Kidney (tissue), 13 donors: ENCODE measurements at regions not wholly inside any gene's neighbourhood (a gene's known extent, or its start where the extent isn't known, plus 50 kb on each side); places are given as distances from the start of the nearest gene placed in this dataset.

Experiments used
- DNase-seq, 5 donors: peaks; one replicate each; pipeline ENCODE4 v3.0.0-alpha.2; 2013 to 2020
- FAIRE-seq: peaks from 2 replicates; lab custom pipeline; 2012; peaks lifted over from hg19 to GRCh38; lab: Jason Lieb, UNC
- H3K27ac ChIP-seq, 2 donors: one replicate each; pipeline ENCODE4 v1.7.0; 2013; ENCODE audit warnings: low read depth in 2 of 2, low read length in 2 of 2, inconsistent platforms in 1 of 2
- H3K27me3 ChIP-seq: one replicate; pipeline ENCODE4 v1.7.1; 2013; ENCODE audit warnings: low read length, inconsistent platforms; ENCODE audit not compliant: control insufficient read depth, insufficient read depth
- H3K36me3 ChIP-seq, 3 donors: one replicate each; pipeline versions ENCODE4 v1.7.0 to v1.7.1; 2013; ENCODE audit warnings: low read length in 3 of 3, control low read depth in 1 of 3, inconsistent platforms in 1 of 3; ENCODE audit not compliant: insufficient read depth in 3 of 3, control insufficient read depth in 2 of 3
- H3K4me1 ChIP-seq, 3 donors: one replicate each; pipeline versions ENCODE4 v1.7.0 to v1.7.1; 2013; ENCODE audit warnings: low read length in 3 of 3, inconsistent platforms in 1 of 3, low read depth in 1 of 3; ENCODE audit not compliant: control insufficient read depth in 2 of 3, insufficient read depth in 2 of 3
- H3K4me3 ChIP-seq, 3 donors: one replicate each; pipeline versions ENCODE4 v1.7.0 to v1.8.1; 2013; ENCODE audit warnings: low read length in 3 of 3, control low read depth in 1 of 3, inconsistent platforms in 1 of 3
- H3K9ac ChIP-seq, 3 donors: one replicate each; pipeline versions ENCODE4 v1.7.0 to v1.7.1; 2013; ENCODE audit warnings: low read length in 3 of 3, control low read depth in 1 of 3, inconsistent platforms in 1 of 3
- H3K9me3 ChIP-seq, 3 donors: one replicate each; pipeline versions ENCODE4 v1.7.0 to v1.7.1; 2013; ENCODE audit warnings: low read length in 3 of 3, control low read depth in 1 of 3, inconsistent platforms in 1 of 3; ENCODE audit not compliant: control insufficient read depth in 2 of 3, insufficient read depth in 1 of 3
- CTCF ChIP-seq: IDR thresholded peaks from 3 replicates; pipeline ENCODE4 v1.5.1; 2012; ENCODE audit warnings: mild to moderate bottlenecking, moderate library complexity, borderline replicate concordance; ENCODE audit not compliant: insufficient read depth; ENCODE audit errors: extremely low read depth
- intact Hi-C: fragments of 100-400 bp; cut with DNase I; formaldehyde crosslinking; loops from one replicate; pipeline ENCODE4 v1.11.1; 2022
- donor health status: control.
- donor health status: control.
- donor health status: control.
- donor health status: control.
- donor health status: control.
- donor health status: DM: yes; HTN: yes; CAD: no.
- donor health status: Normal renal cell carcinoma (clear cell type).

- H3K9ac ChIP-seq = no peak overlapping the region
- no peak for FAIRE-seq
- intact Hi-C loops = no loop called here
- no peaks in the 10 kb centered on the region for H3K9me3 ChIP-seq
- TF ChIP-seq CTCF = no peak
- H3K4me1 ChIP-seq = no peaks in the 10 kb centered on the region
- no peaks in the 10 kb centered on the region for H3K27me3 ChIP-seq
- no peak overlapping the region for H3K4me3 ChIP-seq
- DNase-seq = peak in 1 of 5 donors; percentile 69
- no peaks in the 10 kb centered on the region for H3K36me3 ChIP-seq
- H3K27ac ChIP-seq = no peak overlapping the region
Measured at GRCh38 chr6:14783594-14783993, 462.3 kb upstream of the JARID2 start.

GRCh38 chr6:14784596-14785492 lies 461.0 kb upstream of the JARID2 start:
- no peak for FAIRE-seq
- intact Hi-C loops = no loop called here

GRCh38 chr6:14785493-14785790 lies 460.4 kb upstream of the JARID2 start:
- DNase-seq (no peak), FAIRE-seq (no peak)
- no peaks in the 10 kb centered on the region for H3K27me3 ChIP-seq
- no peaks in the 10 kb centered on the region for H3K9me3 ChIP-seq
- H3K9ac ChIP-seq = no peak overlapping the region
- no peak overlapping the region for H3K4me3 ChIP-seq
- intact Hi-C loops = no loop called here
- no peaks in the 10 kb centered on the region for H3K4me1 ChIP-seq
- no peaks in the 10 kb centered on the region for H3K36me3 ChIP-seq
- no peak overlapping the region for H3K27ac ChIP-seq
- TF ChIP-seq CTCF = no peak

More at GRCh38 chr6:14784596-14785492, 461.0 kb upstream of the JARID2 start:
- TF ChIP-seq CTCF = no peak
- Histone ChIP-seq H3K9me3 (no peaks in the 10 kb centered on the region), H3K4me3 (no peak overlapping the region), H3K36me3 (no peaks in the 10 kb centered on the region), H3K27me3 (no peaks in the 10 kb centered on the region), H3K4me1 (no peaks in the 10 kb centered on the region), H3K27ac (no peak overlapping the region), H3K9ac (no peak overlapping the region)
- no peak for DNase-seq
